PC-3 (cell line): ENCODE measurements at regions not wholly inside any gene's neighbourhood (a gene's known extent, or its start where the extent isn't known, plus 50 kb on each side); places are given as distances from the start of the nearest gene placed in this dataset.
"Not testable (repeated sequence)": the region's sequence is repeated elsewhere in the genome, so short reads cannot be mapped to it uniquely, and the experiment has no call there.

Source experiments
- ATAC-seq: fragments of 200-7000 bp; cut with Tn5 transposase; 2 replicates; pipeline ENCODE4 v1.9.1; 2020; ENCODE audit warnings: mild to moderate bottlenecking, moderate library complexity
- BruUV-seq: library from RNA; stranded (reverse); fragments of 400-500 nt; replicated peaks from 2 replicates; lab custom pipeline; 2021; lab: Mats Ljungman, UMichigan
- CTCF ChIA-PET: fragments of 300-600 bp; sonication (Branson Sonifier 250); formaldehyde crosslinking; loops from one replicate; lab custom pipeline; 2022; ENCODE audit warnings: antibody characterized with exemption; lab: Charles Lee
- POLR2A ChIA-PET: fragments of 300-600 bp; sonication (Branson Sonifier 250); formaldehyde crosslinking; loops from one replicate; lab custom pipeline; 2022; ENCODE audit warnings: antibody characterized with exemption; ENCODE audit not compliant: unreplicated experiment; lab: Charles Lee
- DNase-seq: peaks from one replicate; pipeline ENCODE4 v3.0.0-alpha.2; 2015
- H2AFZ ChIP-seq: fragments of 300-600 bp; sonication (generic); 2 replicates; pipeline ENCODE4 v1.6.0; 2016; ENCODE audit warnings: antibody characterized with exemption, low read length
- H3F3A ChIP-seq: fragments of 300-600 bp; sonication (generic); one replicate; pipeline ENCODE4 v1.6.0; 2017; ENCODE audit warnings: antibody characterized with exemption, low read length, control low read depth, mild to moderate bottlenecking; ENCODE audit not compliant: unreplicated experiment
- H3K27ac ChIP-seq: fragments of 300-600 bp; sonication (generic); 2 replicates; pipeline ENCODE4 v1.5.1; 2016; ENCODE audit warnings: mild to moderate bottlenecking, low read length
- H3K27me3 ChIP-seq: fragments of 300-600 bp; sonication (generic); 2 replicates; pipeline ENCODE4 v1.6.1; 2016; ENCODE audit warnings: low read length, mixed read lengths
- H3K36me3 ChIP-seq: fragments of 300-600 bp; sonication (generic); 2 replicates; pipeline ENCODE4 v1.6.1; 2016; ENCODE audit warnings: low read depth, mixed run types, low read length, mixed read lengths
- H3K4me1 ChIP-seq: fragments of 300-600 bp; sonication (generic); 2 replicates; pipeline ENCODE4 v1.5.1; 2016; ENCODE audit warnings: low read length; ENCODE audit not compliant: insufficient read depth
- H3K4me2 ChIP-seq: fragments of 300-600 bp; sonication (generic); 2 replicates; pipeline ENCODE4 v1.6.0; 2016; ENCODE audit warnings: low read length
- H3K4me3 ChIP-seq: fragments of 300-600 bp; sonication (generic); 2 replicates; pipeline ENCODE4 v1.5.1; 2016; ENCODE audit warnings: mild to moderate bottlenecking, low read length, mixed read lengths
- H3K79me2 ChIP-seq: fragments of 300-600 bp; sonication (generic); 2 replicates; pipeline ENCODE4 v1.6.1; 2017; ENCODE audit warnings: low read length, mixed read lengths
- H3K9ac ChIP-seq: fragments of 300-600 bp; sonication (generic); 2 replicates; pipeline ENCODE4 v1.6.0; 2016; ENCODE audit warnings: mild to moderate bottlenecking, low read length
- H3K9me2 ChIP-seq: fragments of 300-600 bp; sonication (generic); replicated peaks from 2 replicates; pipeline ENCODE4 v1.6.1; 2016; ENCODE audit warnings: mixed run types, low read length, mixed read lengths
- H3K9me3 ChIP-seq: fragments of 300-600 bp; sonication (generic); 2 replicates; pipeline ENCODE4 v1.6.1; 2016; ENCODE audit warnings: low read length, mixed read lengths
- H4K20me1 ChIP-seq: fragments of 300-600 bp; sonication (generic); 2 replicates; pipeline ENCODE4 v1.6.1; 2016; ENCODE audit warnings: low read length, mixed read lengths
- EZH2 ChIP-seq: fragments of 300-600 bp; sonication (generic); IDR thresholded peaks from one replicate; pipeline ENCODE4 v1.6.1; 2017; ENCODE audit warnings: antibody characterized with exemption, mild to moderate bottlenecking, low read length; ENCODE audit not compliant: unreplicated experiment
- EZH2phosphoT487 ChIP-seq: fragments of 300-600 bp; sonication (generic); IDR thresholded peaks from 2 replicates; pipeline ENCODE4 v1.6.1; 2018; ENCODE audit warnings: mild to moderate bottlenecking, antibody characterized with exemption, low read length, borderline replicate concordance
- intact Hi-C: fragments of 100-400 bp; cut with micrococcal nuclease; formaldehyde crosslinking; loops from 2 replicates; pipeline ENCODE4 v1.9.0; 2023
- TF ChIP-seq, protein P1 (sequence below): fragments of 300-600 bp; sonication (generic); conservative IDR thresholded peaks from 2 replicates; pipeline ENCODE4 v1.5.1; 2017; ENCODE audit warnings: antibody characterized with exemption, low read depth, mild to moderate bottlenecking, low read length

DNA sequence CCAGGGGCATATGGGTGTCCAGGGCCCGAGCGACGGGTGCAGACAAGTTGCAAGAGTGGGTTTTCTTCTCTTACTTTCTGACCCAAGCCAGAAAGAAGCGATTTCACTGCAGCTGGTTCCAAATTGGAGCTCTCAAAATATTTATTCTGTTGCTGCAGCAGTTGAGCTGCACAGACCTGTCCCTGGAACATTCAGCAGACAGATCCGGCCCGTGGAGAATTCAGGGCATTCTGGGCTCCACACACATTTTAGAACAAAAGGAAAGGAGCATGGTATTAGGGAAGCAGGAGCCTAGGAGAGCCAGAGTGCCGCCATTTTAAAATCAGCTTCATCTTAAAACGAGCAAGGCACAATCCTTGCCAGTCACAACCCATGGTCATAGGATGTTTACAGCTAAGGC is 135.3 kb upstream of the TPM1 start:
- no peak for ATAC-seq
- no peaks in the 10 kb centered on the region for H3K27me3 ChIP-seq
- POLR2A ChIA-PET = no interaction called here
- H3K4me3 ChIP-seq = no peak overlapping the region
- H3K4me2 ChIP-seq = no peak overlapping the region
- intact Hi-C loops = no loop called here
- H3K27ac ChIP-seq = no peak overlapping the region
- H3K9me2 ChIP-seq = no peaks in the 10 kb centered on the region
- H2AFZ ChIP-seq = no peak overlapping the region
- no peaks in the 10 kb centered on the region for H3K4me1 ChIP-seq
- TF ChIP-seq EZH2phosphoT487 (no peak), EZH2 (no peak)
- TF ChIP-seq, protein P1, sequence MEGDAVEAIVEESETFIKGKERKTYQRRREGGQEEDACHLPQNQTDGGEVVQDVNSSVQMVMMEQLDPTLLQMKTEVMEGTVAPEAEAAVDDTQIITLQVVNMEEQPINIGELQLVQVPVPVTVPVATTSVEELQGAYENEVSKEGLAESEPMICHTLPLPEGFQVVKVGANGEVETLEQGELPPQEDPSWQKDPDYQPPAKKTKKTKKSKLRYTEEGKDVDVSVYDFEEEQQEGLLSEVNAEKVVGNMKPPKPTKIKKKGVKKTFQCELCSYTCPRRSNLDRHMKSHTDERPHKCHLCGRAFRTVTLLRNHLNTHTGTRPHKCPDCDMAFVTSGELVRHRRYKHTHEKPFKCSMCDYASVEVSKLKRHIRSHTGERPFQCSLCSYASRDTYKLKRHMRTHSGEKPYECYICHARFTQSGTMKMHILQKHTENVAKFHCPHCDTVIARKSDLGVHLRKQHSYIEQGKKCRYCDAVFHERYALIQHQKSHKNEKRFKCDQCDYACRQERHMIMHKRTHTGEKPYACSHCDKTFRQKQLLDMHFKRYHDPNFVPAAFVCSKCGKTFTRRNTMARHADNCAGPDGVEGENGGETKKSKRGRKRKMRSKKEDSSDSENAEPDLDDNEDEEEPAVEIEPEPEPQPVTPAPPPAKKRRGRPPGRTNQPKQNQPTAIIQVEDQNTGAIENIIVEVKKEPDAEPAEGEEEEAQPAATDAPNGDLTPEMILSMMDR = no peak
- H3K79me2 ChIP-seq = no peaks in the 10 kb centered on the region
- DNase-seq = no peak
- H3F3A ChIP-seq = no peaks in the 10 kb centered on the region
- BruUV-seq = no TSS peak
- no peak overlapping the region for H3K9ac ChIP-seq
- H4K20me1 ChIP-seq = no peaks in the 10 kb centered on the region
- CTCF ChIA-PET = interaction anchor here (0.6 kb wide), 1 partner anchor 168 kb away, joined by 6 read pairs; no protein-coding TSS in a partner anchor
- H3K9me3 ChIP-seq = no peaks in the 10 kb centered on the region
- H3K36me3 ChIP-seq = no peaks in the 10 kb centered on the region

DNA sequence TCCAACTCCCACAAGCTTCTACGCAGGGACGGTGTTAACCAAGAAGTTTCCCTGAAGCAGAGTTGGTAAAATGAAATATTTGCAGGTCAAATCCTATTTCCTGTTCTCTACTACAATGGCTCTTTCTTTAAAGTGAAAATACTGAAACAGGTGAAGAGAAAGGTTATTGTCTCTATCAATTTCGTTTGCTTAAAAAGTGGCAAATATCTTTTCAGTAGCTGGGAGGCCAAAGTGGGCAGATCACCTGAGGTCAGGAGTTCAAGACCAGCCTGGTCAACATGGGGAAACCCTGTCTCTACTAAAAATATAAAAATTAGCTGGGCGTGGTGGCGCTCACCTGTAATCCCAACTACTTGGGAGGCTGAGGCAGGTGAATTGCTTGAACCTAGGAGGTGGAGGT is 134.2 kb upstream of the TPM1 start:
- H3K9ac ChIP-seq, H4K20me1 ChIP-seq, H3K36me3 ChIP-seq, H2AFZ ChIP-seq, H3K9me2 ChIP-seq, H3F3A ChIP-seq, H3K4me3 ChIP-seq, ATAC-seq, H3K4me1 ChIP-seq, intact Hi-C loops, H3K4me2 ChIP-seq, H3K9me3 ChIP-seq, DNase-seq, H3K27me3 ChIP-seq, H3K79me2 ChIP-seq, CTCF ChIA-PET, H3K27ac ChIP-seq, BruUV-seq: not testable (repeated sequence)
- POLR2A ChIA-PET = interaction anchor here (0.6 kb wide), 1 partner anchor 12 kb away, joined by 3 read pairs; no protein-coding TSS in a partner anchor

- intact Hi-C loops = no loop called here
- BruUV-seq = no TSS peak
- no peaks in the 10 kb centered on the region for H3F3A ChIP-seq
- no peaks in the 10 kb centered on the region for H3K4me1 ChIP-seq
- no peak overlapping the region for H3K27ac ChIP-seq
- H3K27me3 ChIP-seq = no peaks in the 10 kb centered on the region
- no peak for ATAC-seq
- no peaks in the 10 kb centered on the region for H4K20me1 ChIP-seq
- H3K4me2 ChIP-seq = no peak overlapping the region
- ChIA-PET POLR2A (no interaction called here), CTCF (no interaction called here)
- no peak for DNase-seq
- no peak overlapping the region for H3K4me3 ChIP-seq
- H2AFZ ChIP-seq = no peak overlapping the region
- no peak for TF ChIP-seq EZH2phosphoT487
- TF ChIP-seq EZH2 = no peak
- TF ChIP-seq, protein P1 = no peak
- H3K9me2 ChIP-seq = no peaks in the 10 kb centered on the region
- no peaks in the 10 kb centered on the region for H3K9me3 ChIP-seq
- H3K9ac ChIP-seq = no peak overlapping the region
- H3K36me3 ChIP-seq = no peaks in the 10 kb centered on the region
- H3K79me2 ChIP-seq = no peaks in the 10 kb centered on the region
Observed at GRCh38 chr15:62909257-62909656, 133.3 kb upstream of the TPM1 start.
